Fibroblast of pulmonary artery (primary cell): ENCODE measurements at regions not wholly inside any gene's neighbourhood (a gene's known extent, or its start where the extent isn't known, plus 50 kb on each side); places are given as distances from the start of the nearest gene placed in this dataset.

Source experiments
- DNase-seq: peaks from one replicate; pipeline ENCODE4 v3.0.0-alpha.2; 2010; ENCODE audit warnings: low read depth
- H3K4me3 ChIP-seq: replicated peaks from 2 replicates; pipeline ENCODE4 v1.5.1; 2011; ENCODE audit warnings: low read depth, mild to moderate bottlenecking, control low read depth, low read length, moderate library complexity
- CTCF ChIP-seq: IDR thresholded peaks from 2 replicates; pipeline ENCODE4 v1.5.1; 2011; ENCODE audit warnings: mild to moderate bottlenecking, control low read depth, low read length, inconsistent platforms; ENCODE audit errors: missing control alignments

- TF ChIP-seq CTCF = no peak
- DNase-seq = no peak
- no peak overlapping the region for H3K4me3 ChIP-seq
These were observed 203.2 kb downstream of the TLR4 start for GRCh38 chr9:117907420-117907819.

- DNase-seq = no peak
- no peak for TF ChIP-seq CTCF
- H3K4me3 ChIP-seq = no peak overlapping the region
These were observed 212.1 kb downstream of the TLR4 start for GRCh38 chr9:117916291-117916690.

- DNase-seq = no peak
- no peak overlapping the region for H3K4me3 ChIP-seq
These were observed 213.7 kb downstream of the TLR4 start for GRCh38 chr9:117917873-117918272.

GRCh38 chr9:117919538-117919937 lies 215.3 kb downstream of the TLR4 start:
- no peak overlapping the region for H3K4me3 ChIP-seq
- no peak for TF ChIP-seq CTCF
- DNase-seq = no peak

More at GRCh38 chr9:117917873-117918272, 213.7 kb downstream of the TLR4 start:
- no peak for TF ChIP-seq CTCF

GRCh38 chr9:117926031-117926658 lies 221.9 kb downstream of the TLR4 start:
- no peak overlapping the region for H3K4me3 ChIP-seq
- TF ChIP-seq CTCF = no peak
- DNase-seq = no peak

- TF ChIP-seq CTCF = no peak
- H3K4me3 ChIP-seq = no peak overlapping the region
- no peak for DNase-seq
These were observed 223.2 kb downstream of the TLR4 start for GRCh38 chr9:117927354-117927753.

- H3K4me3 ChIP-seq = no peak overlapping the region
- no peak for DNase-seq
- TF ChIP-seq CTCF = no peak
These were observed 225.7 kb downstream of the TLR4 start for GRCh38 chr9:117929868-117930267.
